NCI-H82 (cell line): ENCODE measurements at regions not wholly inside any gene's neighbourhood (a gene's known extent, or its start where the extent isn't known, plus 50 kb on each side); places are given as distances from the start of the nearest gene placed in this dataset.

ENCODE experiments used
- DNase-seq: peaks from one replicate; lab custom pipeline; 2025; lab: John Stamatoyannopoulos, UW

DNA sequence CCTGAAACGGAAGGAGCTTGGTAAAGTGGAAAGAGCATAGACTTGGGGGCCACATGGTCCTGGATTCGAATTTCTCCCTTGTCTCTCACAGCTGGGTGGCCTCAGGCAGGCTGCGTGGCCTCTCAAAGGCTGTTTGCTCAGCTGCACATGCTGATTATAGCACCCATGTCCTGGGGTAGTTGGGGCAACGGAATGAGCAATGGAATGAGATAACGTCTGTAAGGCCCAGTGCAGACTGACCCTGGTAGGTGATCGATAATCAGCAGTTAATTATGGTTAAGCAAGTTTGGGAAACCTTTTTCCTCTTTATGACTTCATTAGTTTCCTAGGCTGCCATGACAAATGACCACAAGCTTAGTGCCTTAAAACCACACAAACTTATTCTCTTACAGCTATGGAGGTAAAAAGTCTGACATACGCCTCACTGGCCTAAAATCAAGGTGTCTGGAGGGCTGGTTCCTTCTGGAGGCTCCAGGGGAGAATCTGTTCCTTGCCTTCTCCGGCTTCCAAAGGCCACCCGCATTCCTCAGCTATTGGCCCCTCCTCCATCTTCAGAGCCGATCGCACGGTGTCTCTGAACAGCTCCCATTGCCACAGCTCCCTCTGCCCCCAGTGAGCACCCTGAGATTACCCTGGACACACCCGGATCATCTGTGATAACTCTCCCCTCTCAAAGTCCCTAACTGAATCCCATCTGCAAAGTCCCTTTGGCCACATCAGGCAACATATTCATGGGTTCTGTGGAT, 294.9 kb upstream of the FOXF1 start:
- no peak for DNase-seq

DNA sequence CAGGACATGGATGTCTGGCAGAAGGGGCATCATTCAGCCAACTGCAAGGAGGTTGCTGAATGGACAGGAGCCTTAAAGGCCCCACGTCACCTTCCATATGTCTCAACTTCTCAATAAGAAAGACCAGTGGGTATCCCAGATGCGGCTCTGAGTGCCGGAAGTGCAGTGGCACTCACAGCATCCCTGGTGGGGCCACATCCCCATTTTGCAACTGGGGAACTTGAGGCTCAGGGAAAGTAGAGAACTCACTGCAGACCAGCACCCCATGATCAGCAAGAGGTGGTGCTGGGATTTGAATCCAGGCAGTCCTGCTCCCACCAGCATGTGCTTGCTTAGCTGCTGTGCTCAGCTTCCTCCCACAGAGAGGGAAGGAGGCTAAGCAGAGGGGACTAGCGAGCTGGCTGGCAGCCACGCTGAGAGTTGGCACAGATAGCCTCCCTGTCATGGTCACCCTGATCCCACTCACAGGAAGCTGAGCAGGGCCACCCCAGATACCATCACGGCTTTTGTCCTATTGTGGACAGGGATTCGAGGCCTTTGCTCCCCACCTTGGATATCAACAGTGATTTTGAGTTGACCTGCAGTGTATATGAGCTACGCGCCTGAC, 294.2 kb upstream of the FOXF1 start:
- no peak for DNase-seq

DNA sequence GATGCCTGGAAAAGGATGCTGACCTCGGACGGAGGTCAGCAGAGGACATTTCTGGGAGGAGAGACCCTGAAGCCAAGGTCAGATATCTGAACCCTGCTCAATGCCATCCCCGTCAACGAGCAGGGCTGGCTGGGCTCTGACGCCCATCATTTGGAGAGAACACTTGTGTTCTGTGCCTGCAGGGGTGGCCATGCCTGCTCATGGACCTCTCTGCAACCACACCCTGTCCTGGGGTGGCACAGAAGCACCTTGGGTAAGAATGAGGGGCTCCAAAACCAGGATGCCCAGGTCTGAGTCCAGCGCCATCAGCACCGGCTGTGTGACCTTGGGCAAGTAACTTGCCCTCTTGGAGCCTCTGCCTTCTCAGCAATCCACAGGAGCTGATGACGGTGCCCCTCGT, 293.7 kb upstream of the FOXF1 start:
- DNase-seq = no peak

DNA sequence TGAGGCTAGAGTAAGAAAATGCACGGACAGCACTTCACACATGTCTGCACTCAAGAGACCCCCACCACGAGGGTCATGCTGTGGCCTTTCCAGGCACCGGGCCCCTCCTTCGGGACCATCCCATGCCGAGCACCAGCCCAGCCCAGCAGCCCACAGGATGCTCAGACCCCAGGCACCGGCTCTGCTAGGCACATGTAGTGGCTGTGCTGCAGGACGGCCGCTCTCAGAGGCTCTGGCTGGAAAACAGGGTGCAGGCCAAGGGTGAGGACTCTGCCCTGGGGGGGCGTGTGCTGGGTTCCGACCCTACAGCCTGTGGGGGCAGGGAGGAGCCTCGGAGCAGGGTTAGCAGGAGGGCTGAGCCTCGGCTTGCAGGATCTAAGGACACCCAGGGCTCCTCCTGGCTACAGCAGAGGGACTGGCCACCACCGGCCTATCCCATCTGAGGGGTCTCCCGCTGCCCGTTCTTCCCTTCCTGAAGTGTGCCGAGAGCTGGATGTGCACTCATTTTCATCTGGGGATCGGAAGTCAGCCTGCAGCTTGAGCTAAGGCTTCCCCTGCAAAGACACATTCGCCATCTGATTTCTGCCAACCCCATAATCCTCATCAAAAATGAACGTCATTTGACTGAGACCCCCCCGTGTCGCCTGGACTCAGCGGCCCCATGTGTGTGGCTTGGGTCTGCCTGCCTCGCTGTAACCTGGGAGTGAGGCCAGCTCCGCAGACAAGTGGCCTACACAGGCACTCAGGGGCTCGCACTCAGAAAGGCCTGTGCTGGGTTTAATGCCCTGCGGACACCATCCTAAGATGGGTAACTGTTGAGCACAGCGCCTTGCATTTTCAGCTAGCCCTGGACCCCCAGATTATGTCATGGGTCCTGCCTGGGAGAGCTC, 293.1 kb upstream of the FOXF1 start:
- DNase-seq = no peak

DNA sequence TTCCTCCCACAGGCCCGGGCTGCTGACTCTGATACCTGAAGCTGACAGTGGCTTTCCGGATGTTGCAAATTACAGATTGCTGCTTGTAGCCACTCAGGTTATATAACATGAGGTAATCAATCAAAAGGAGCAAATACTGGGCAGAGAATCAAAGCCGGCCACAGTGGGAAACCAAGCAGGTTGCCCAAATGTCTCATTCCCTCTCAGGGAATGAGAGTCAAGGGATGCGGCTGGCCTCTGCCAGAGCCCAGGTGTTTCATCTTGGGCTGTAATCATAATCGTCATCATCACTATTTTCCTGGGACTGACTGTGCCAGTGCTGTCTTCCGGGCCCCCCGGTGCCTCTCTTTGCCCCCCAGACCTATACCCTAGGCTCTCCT, 292.4 kb upstream of the FOXF1 start:
- no peak for DNase-seq

DNA sequence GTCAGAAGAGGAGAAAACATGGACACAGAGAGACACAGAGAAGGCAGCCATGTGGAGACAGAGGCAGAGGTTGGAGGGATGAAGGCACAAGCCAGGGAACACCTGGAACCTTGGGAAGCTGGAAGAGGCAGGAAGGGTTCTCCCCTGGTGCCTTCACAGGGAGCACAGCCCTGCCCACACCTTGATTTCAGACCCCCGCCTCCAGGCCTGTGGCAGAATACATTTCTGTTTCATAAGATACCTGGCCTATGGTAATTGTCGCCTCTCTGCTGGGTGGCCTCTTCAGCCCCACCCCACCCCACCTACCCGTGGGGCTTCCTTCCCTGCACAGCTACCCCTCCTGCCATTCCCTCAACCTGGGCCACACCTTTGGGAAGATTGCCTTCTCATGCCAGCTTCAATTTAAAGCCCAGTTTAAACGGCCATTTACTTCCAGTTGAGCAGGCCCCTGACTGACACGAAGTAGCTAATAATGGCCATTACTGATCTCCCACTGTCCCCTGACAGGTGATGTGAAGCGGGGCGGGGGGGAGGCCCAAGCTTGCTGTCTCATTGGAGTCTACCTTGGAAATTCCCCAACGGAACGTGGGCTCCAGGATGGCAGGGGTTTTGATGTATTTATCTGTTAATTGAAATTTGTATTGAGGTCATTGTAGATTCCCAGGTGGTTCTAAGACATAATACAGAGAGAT, 291.7 kb upstream of the FOXF1 start:
- DNase-seq = no peak

DNA sequence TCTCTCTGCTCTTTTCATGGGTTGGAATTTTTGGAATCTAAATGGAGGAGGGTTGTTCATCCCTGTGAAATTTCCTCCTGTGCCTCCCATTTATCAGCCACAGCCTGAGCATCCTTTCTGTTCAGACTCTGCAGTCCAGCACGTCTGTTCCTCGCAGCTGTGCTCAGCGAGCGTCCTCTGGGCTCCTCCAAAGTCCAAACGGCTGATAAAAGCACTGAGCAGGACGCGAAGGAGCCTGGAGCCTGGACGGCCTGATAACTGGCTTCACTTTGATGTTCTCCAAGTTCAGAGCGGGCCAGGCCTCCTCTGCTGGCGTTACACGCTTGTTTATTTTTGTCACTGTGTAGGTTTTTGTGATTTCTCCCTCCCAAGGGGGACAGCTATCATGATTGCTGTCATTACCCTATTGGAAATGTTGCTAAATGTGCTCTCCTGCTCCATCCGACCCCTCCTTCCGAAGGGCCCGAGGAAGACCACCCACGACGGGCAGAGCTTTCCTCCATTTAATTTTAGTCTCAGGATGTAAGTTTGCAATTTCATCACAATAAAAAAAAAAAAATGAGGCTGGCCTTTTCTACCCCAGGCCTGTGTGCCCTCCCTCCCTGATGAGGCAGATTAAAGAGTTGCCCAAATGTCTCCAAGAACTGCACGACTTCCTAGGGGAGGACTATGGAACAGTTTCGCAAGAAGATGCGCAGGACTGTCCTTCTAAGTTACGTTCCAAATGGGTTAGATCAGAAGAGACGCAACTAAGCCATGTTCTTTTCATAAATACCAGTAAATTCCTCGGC, 290.5 kb upstream of the FOXF1 start:
- no peak for DNase-seq

DNA sequence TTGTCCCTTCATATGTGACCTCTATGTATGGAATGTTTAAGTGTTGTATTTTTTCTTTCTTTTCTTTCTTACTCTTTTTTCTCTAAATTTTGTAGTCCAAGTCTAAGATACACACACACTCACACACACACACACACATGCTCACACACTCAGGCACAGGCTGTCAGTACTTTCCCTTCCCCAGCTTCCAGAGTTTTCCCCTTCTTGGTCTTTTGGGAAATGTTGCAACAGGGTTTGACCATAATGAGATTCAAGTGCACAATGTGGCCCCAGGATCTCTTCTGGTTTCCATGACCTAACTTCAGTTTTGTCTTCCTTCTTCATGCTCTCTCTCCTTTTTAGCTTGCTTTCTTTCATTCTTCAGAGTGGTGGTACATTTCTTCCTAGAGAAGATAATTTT, 289.8 kb upstream of the FOXF1 start:
- no peak for DNase-seq

DNA sequence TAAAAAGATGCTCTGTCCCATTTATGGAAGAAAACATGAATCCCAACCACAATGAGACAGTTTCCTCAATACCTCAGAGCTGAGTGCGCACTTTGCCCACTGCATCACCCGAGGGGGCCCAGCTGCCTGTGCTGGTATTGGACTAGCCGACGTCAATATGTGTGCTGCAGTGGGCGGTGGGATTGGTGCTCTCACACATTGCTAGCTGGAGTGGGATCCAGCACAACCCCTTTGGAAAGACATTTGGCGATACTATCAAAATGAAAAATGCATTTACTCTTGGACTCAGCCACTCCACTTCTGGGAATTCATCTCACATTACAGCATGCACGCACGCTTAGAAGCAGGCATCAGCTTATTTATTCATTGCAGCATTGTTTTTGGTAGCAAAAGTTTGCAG, 289.2 kb upstream of the FOXF1 start:
- no peak for DNase-seq

DNA sequence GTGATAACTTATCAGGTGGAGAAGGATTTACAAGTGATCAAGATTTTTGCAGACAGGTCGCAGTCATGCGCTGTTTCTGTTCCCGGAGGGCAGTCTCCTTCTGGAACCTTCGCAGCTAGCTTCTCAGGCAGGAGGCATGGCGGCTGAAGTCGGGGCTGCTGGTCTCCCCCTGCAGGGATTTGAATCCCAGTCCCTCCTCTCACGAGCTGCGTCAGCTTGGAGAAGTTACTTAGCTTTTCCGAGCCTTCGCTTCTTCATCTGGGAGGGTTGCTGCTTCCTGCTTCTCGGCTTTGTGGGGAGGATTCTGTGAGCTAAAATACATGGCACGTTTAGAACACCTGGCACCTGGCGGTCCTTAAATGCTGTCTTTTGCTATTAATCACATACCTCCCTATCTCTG, 287.8 kb upstream of the FOXF1 start:
- DNase-seq = no peak

DNA sequence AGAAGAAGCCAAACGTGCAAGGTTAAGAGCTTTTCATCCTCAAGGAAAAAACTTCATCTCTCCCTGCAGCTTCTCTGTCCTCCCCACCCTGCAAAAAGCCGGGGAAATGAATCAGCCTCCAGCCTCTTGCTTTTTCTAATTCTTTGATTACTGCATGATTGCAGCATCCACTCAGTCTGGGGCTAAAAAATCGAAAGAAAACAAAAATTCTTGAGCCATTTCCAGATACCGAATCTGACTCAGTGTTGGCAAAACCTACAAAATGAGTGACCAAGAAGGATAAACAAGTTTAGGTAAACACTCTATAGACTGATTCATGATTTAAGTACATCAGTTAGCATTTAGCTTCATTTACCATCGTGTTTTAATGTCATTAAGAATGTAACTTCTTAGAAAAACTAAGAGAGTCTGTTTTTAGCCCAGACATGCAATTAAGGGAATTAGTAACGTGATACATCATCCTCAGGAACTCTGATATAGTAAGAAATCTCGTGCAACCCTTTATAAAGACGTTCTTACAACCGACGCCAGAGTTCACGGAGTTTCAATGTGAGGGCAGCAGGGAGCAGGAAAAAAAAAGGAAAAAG, 287.3 kb upstream of the FOXF1 start:
- DNase-seq = no peak

DNA sequence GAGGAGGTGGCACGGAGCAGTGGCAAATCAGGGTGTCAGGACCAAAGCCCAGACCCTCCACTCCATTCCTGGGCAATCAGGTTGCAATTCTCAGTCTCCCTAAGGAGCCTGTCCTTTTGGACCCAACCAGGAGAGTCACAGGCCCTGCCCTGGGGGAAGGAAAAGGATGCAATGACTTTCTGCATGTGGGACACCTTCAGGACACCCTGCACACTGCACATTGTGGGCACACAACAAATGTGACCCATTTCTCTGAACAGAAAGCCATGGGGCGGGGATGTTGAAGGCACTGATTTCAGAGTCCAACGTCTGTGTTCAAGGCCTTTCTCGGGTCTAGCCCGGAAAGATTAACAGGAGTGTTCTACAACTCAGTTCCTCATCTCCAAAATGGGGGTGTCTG, 286.2 kb upstream of the FOXF1 start:
- no peak for DNase-seq

DNA sequence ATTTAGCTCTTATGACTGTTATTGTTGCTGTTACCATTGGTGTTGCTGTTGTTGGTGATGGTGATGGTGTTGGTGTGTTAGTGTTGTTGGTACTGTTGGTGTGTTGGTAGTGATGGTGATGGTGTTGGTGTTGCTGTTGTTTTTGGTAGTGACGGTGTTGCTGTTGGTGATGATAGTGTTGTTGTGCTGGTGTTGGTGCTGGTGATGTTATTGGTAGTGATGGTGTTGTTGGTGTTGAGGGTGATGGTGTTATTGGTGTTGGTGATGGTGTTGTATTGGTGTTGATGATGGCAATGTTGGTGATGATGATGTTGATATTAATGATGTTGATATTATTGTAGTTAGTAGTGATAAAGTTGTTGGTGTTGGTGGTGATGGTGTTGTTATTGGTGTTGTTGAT, 285.7 kb upstream of the FOXF1 start:
- no peak for DNase-seq

DNA sequence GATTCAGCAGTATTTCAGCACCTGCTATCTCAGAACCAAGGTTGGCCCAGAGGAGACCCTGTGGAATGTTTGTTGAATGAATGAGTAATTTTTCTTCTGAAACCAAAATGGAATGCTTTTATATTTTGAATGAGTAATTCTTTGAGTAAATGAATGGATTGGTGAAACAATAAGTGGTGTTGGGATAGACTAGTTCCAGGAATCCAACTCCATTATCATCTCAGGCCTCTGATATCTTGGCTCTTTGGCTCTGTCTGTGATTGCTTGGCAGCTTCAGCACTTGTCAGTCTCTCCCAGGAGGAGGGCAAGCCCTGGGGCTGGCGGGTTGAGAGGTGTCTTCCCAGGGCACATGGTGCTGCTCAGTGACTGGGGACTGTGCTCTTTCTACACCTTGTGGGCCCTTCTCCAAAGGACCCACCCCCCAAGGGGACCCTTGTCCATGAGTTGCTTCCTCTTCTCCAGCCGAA, 284.4 kb upstream of the FOXF1 start:
- no peak for DNase-seq

DNA sequence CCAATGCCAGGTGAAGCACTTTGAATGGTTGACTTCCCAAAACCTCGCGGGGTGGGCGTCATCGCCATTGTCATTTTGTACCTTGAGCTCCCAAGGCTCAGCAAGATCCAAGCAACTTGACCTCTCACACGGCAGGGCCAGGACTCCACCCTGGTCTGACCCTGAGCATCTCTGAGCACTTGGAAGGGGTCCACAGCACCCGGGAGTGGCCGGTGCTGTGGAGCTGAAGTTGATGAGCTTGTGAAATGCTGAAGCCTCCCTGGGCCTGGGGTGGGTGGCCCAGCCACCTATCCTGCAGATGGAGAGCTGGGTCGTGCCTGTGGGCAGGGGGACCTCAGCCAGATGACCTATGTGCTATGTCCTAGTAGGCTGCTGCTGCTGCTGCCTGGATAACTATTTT, 283.3 kb upstream of the FOXF1 start:
- no peak for DNase-seq

DNA sequence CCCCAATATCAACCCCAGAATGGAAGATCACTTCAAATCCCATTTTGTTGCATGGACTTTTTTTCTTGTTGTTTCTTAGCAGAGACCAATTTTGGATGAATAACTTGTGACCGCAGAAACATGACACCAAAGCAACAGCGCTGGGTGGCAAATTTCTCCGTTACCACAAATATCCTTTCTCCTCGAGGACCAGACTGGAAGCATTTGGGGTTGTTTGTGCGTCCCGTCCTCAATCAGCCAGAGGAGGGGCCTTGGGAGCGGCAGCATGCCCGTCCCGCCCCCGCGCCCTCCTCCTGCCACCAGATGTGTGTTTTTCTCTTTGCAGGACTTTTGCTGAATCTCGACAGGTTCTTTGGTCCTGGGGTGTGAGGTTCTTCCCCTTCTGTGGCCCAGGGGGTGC, 282.5 kb upstream of the FOXF1 start:
- no peak for DNase-seq

DNA sequence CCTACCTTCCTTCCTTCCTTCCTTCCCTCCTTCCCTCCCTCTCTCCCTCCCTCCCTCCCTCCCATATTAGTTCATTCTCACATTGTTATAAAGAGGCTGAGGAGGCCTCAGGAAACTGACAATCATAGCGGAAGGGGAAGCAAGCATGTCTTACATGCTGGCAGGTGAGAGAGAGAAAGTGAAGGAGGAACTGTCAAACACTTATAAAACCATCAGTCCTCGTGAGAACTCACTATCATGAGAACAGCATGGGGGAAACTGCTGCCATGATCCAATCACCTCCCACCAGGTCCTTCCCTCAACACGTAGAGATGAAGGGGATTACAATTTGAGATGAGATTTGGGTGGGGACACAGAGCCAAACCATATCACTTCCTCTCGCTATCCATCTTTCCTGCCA, 281.6 kb upstream of the FOXF1 start:
- no peak for DNase-seq

DNA sequence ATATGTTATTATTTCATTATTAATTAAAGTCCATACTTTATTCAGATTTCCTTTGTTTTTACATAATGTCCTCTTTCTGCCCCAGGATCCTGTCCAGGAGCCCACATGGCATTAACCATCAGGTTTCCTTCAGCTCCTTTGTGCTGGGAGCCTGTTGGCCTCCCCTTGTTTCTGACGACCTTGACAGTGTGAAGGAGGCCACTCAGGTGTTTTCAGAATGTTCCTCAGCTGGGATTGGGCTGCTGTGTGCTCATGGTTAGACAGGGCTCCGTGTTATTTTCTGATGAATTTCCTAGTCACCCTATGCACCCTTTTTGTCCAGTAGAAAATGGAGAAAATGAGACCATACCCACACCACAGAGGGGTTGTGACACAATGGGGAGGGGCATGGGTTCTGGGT, 281.0 kb upstream of the FOXF1 start:
- no peak for DNase-seq

DNA sequence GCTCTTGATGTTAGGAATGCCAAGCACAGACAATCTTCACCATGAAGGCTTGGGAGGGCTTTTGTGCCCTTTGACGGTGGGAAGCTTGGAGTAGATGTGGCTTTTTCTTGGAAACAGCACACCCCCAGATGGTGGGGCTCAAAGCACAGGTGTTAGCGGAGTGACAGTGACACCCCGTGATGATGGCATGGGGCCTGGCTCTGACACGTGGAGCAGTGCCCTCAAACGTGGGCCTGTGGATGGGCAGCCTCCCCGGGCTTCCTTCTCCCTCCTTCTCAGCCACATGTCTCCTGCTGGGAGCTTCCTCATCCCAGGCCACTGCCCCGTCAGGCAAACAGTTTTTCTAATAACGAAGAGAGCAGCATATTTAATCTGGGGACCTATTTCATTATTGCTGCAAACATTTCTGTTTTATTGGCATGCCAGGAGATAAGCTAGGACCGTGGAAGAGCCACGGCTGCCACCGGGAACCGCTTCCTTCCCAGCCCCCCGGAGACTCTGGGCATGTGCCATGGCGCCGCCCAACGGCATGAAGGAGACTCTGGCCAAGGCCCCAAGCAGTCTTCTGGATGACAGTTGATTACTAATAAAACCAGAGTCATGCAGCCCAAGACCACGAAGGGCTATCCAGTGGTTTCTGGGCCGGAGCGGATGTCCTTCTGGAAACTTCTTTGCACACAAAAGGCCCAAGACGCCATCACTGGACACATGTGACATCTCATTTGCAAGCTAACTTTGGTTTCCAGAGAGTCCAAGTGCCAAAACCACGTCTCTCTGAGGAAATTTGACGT, 280.3 kb upstream of the FOXF1 start:
- DNase-seq = no peak

DNA sequence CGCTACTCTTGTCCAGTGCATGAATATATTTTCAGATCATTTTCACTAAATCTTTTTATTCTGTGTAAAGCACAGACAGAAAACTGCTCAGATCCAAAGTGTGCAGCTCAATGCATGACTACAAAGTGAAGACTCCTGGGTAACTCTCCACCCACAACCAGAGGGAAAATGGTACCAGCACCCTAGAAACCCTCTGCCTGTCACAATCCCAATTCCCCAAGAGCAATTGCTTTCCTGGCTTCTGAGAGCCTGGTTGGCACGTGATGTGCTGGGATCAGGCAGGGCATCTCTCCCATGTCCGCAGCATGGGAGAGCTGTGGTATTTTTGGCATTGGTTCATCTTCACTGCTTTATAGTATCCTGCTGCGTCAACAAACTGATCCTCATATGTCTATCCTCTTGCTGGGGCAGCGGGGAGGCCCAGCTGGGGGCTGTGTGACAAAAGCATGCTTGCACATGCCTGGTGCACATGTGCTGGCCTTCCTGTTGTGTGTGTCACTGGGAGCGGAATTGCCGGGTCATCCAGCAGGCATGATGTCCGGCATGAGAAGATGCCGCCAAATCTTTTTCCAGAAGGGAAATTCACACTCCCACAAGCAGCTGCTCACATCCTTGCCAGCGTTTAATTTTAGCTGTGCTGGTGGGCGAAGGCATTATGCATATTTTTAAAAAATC, 278.9 kb upstream of the FOXF1 start:
- DNase-seq = no peak
